Inferior parietal cortex (tissue), 1 donor: ENCODE measurements at regions not wholly inside any gene's neighbourhood (a gene's known extent, or its start where the extent isn't known, plus 50 kb on each side); places are given as distances from the start of the nearest gene placed in this dataset.
"Not testable (repeated sequence)": the region's sequence is repeated elsewhere in the genome, so short reads cannot be mapped to it uniquely, and the experiment has no call there.

Experiments
- DNase-seq: peaks from one replicate; pipeline ENCODE4 v3.0.0-alpha.2; 2016; ENCODE audit errors: extremely low spot score

DNA sequence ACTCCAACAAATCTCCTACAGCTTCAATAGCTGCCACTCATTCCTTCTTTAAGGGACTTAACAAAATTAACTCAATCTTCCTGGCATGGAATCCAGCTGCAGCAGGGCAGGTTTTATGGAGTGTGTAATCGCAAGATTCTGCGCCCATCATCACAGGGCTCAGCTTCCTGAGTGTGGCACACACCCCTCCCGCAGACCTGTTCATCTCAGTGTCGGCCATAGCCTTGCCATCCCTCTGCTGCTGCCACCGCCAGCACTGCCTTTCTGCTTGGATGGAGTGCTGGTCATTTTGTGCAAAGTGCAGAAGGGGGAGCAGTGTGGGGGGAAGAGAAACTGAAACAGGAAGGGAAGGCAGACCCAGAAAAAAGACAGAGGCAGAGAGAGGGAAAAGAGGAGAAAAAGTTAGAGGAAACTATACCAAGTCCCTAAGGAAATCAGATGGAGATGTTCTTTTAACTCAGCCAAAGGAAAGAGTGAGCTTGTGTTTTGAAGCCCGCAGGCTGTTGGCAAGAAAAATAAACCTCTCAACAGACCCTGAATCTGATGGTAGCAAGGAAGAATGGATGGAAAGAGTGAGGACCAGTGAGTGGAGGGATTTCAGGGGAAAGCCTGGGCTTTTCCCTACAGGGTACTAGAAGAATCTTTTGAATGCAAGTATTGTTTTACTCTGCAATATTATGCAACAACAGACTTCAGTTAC is 324.2 kb downstream of the SEC16B start:
- DNase-seq: no peak

- DNase-seq: no peak
Observed at GRCh38 chr1:177640687-177641086, 329.2 kb downstream of the SEC16B start.

DNA sequence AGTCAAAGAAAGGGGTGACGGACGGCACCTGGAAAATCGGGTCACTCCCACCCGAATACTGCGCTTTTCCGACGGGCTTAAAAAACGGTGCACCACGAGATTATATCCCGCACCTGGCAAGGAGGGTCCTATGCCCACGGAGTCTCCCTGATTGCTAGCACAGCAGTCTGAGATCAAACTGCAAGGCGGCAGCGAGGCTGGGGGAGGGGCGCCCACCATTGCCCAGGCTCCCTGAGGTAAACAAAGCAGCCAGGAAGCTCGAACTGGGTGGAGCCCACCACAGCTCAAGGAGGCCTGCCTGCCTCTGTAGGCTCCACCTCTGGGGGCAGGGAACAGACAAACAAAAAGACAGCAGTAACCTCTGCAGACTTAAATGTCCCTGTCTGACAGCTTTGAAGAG is 335.7 kb downstream of the SEC16B start:
- not testable (repeated sequence) for DNase-seq

GRCh38 chr1:177632923-177633615 is 336.8 kb downstream of the SEC16B start:
- no peak for DNase-seq

DNA sequence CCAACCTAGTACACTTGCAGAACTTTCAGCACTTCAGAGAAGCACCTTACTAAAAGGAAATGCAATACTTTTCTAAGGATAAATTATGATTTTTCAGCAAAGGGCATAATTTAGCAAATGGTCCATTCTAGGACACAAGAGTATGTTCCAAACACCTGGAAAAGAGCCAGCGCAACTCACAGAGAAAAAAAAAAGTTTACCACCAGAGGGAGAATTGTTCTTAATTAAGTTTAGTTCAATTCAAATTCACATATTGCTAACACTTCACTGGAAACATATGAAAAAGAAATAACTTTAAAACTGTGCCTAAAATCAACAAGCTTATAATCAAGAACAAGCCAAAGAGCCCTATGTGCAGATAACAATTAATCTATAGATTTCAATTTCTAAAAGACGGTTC is 338.1 kb downstream of the SEC16B start:
- no peak for DNase-seq

GRCh38 chr1:177629526-177629925 is 340.3 kb downstream of the SEC16B start:
- DNase-seq: no peak

DNA sequence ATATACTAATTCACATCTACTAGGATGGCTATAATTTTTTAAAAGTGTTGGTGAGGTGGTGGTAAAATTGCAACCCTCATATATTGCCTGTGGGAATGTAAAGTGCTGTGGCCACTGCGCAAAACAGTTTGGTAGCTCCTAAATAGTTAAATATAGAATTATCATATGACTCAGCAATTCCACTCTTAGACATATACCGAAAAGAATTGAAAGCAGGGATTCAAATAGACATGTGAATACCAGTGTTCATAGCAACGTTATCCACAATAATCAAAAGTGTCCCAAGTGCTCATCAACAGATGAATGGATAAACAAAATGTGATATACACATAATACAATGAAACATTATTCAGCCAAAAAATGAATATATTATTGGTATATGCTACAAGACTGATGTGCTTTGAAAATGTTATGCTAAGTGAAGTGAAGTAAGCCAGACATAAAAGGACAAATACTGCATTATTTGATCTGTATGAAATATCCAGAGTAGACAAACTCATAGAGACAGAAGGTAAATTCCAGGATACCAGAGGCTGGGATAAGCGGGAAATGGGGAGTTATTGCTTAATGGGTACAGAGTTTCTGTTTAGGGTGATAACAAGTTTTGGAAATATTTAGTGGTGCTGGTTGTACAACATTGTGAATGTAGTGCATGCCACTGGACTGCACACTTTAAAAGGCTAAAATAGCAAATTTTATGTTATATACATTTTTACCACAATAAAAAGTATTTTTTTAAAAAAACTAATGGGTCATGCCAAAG is 342.5 kb downstream of the SEC16B start:
- no peak for DNase-seq

DNA sequence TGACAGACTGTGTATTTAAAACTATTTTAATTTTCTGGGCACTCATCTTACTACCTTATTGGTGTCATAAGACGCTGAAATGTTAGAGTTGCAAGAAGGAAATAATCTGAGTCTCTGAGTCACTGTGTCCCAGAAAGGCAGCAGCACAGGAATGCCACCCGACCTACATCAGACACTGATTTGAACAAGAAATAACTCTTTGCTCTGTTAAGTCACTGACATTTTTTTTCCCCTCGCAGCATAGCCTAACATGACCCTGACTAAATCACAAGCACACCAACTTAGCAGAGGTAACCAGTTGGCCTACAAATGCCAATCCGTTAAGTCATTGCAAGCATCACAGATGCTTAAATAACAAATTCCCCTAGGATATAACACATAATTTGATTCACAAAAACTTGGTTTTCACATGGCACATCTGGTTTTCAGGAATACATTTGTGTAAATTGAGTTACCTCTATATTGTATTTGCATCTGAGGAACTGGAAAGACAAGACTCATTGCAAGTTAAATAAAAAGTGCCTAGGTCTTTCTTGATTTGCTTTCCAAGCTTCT is 349.1 kb downstream of the SEC16B start:
- no peak for DNase-seq

- DNase-seq: no peak
Observed at GRCh38 chr1:177615251-177615650, 354.6 kb downstream of the SEC16B start.

- no peak for DNase-seq
Observed at GRCh38 chr1:177611402-177611801, 358.5 kb downstream of the SEC16B start.

DNA sequence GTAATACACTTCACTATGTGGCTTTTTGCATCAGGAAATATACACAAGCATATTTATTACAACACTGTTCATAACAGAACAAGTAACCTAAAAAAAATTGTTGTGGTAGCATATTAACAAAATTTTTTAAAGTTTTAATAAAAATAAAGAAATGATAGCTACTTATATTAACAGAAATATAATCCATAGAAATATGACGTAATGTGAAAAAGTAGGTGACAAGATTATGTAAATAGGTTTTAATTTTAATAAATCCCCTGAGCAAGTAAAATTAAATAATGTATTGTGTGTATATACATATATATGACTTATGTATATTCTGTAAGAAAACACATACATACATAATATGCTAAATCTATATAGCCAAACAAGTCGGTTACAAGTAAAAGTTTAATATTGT is 359.9 kb downstream of the SEC16B start:
- no peak for DNase-seq

DNA sequence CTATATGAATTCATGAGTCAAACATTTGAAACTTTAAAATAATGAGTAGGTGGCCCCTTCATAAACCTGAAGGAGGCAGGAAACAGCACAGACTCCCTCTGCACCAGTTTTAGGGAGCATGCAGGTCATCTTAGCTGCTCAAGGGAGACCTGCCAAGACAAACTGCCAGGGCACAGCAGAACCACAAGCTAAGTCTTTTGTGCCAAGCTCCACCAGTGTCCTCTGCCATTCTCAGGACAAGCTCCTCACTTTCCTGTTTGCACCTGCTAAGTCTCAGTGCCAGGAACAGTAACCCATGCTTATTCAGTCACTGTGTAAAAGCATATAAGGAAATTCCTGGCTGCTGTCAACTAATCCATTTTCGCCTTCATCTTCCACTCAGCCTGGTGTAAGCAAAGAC is 368.9 kb downstream of the SEC16B start:
- no peak for DNase-seq

DNA sequence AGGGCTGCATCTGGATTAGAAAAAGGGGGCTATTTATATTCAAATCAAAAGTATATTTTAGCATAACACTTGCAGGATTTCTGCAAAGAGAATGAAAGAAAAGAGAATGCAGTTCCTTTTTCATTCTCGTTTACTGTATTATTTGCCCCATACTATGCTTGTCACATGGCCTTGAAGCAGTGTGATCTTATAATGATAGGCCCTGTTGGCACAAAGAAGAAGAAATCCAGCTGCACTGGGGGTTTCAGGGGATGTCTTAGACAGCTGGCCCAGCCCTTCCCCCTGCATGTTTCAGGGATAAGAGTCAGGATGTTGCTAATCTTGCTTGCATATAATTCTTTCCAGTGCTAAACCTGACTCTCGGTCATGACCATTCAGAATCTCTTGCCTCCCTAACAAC is 369.5 kb downstream of the SEC16B start:
- DNase-seq: no peak

- DNase-seq: no peak
Observed at GRCh38 chr1:177597393-177597792, 372.5 kb downstream of the SEC16B start.

DNA sequence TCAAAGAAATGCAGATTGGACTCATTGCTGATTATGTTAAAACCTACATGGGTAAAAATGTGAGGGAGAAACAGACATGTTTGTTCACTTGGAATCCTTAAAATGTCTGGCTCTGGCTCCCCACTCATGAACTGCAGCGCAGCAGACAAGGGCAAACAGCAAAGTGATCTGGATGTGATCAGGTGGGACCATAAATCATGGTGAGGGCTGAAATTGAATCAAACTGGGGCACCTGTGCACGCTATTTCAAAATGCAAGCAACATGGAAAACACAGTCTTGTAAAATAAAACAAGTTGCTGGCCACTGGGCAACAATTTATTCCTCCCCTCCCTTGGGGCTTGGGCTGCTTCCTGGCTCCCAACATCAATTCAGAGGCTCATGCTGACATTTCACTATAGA is 373.4 kb downstream of the SEC16B start:
- no peak for DNase-seq

DNA sequence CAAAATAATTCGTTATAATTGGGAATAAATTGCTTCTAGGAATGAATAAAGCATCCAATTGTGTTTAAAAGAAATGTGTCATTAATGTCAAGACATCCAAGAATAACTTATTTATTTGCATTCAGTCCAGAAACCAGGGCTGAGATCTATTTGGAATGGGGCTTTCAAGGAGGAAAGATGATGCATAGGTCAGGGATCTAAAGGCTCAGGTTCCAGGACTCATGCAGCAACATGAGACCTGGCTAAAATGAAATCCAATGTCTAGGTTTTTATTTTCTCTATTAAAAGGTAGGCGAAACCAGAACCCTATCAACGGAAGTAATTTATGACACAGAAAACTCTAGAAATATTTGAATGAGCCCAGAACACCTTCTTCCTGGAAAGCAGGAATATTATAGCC is 376.8 kb downstream of the SEC16B start:
- no peak for DNase-seq

DNA sequence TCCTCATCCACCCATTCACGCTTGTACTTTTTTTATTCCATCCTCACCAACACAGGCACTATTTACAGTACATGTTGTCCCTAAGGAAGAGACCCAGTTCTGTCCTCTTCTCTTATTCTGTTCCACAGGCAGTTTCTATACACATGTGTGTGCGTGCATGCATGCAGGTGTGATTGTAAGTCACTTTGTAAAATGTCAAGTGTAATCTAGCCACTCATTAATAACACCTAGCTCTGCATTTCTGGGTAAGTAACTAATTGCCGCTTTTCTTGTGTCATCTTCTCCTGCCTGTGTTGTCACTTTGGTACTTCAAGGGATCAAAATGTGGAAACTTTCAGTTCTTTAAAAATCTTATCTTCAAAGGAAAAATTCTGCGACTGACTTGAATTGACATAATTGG is 377.2 kb downstream of the SEC16B start:
- DNase-seq: no peak

GRCh38 chr1:177591155-177591554 is 378.7 kb downstream of the SEC16B start:
- no peak for DNase-seq

DNA sequence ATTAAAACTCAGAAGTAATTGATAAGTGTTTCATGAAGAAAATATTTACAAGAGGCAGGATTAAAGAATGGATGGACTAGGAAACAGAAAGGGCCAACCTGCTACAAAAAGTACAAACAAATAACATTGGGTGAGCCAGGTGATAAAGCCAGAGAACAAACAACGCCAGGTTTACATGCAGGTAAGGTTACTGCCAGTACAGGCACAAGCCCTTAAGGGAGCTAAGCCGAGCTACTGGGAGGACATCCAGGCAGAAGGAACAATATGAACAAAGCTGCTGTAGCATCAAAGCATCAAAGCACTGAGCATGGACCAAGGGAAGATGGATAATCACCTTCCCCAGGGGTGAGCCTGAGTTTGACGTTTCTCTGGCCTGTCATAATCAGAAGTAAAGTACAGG is 380.7 kb downstream of the SEC16B start:
- no peak for DNase-seq

DNA sequence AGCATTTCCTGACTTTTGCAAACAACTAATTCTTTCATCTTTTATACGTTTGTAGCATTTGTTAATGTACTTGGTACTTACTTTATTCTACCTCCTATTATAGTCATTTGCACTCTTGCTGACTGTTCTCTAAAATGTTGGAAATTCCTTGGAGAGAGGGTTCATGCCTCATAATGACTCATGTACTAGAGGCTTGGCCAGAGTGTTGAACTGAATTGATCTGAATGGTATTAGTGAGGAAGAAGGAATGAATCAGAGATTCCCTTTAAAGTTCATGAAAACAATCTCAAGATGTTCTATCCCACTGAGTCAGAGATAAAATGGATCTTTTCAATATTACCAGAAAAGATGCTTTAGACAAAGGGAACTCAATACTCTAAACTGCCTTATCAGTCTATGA is 383.4 kb downstream of the SEC16B start:
- no peak for DNase-seq

DNA sequence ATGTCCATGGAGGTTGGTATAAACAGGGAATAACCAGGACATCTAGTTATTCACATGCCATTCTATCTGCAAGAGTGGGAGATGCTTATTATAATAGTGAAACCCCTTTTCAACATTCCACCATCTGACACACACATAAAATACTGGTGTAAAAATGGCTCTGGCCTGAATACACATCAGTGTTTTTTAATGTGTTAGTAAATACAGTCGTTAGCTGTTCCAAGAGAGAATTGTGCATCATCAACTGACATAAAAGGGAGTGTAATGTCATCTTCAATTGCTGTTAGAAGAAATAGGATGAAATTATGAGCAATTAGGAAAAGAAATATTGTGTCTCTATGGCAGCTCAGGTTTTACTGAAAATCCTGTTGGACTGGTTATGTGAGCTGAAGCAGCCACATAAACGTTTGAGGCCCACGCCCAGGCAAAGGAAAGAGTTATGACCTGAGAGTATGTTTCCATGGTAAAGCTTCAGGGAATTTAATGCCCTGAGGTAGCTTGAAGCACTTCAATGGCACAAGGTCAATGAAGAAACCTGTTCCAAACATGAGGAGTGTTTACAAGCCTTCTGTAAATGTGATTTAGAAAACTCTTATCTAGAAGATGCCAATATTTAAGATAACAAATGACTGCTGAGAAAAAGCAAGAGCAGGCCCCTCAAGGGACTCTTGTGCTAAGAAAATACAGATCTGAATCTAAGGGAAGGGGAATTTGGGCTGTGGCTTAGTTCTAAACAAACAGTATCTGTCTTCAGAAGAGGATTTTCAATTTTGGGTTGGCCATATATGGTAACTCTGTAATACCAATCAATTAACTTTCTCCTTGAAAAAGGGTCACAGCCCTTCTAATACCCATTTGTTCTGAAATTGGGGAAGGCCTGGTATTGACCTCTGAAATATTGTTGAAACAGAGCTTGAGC is 384.3 kb downstream of the SEC16B start:
- DNase-seq: no peak

DNA sequence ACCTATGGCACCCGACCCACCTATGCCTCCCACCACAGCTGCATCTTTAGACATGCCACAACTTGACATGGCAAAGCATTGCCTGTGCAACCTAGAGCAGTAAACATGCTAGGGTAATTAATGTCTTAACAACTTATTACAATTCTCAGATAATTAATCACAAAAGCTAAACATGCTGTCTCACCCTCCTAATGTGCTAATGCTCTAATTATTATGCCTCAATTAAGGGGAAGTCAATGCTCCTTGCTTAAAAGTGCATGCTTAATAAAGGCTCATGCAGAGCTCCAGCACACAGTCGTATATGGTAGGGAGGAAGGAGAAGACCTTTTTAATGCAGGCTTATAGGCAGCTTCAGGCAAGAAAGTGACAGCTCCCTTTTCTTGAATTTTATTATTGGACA is 396.0 kb downstream of the SEC16B start:
- no peak for DNase-seq
